IMR-90 (cell line): ENCODE measurements at regions not wholly inside any gene's neighbourhood (a gene's known extent, or its start where the extent isn't known, plus 50 kb on each side); places are given as distances from the start of the nearest gene placed in this dataset.

Source experiments
- ATAC-seq: fragments of 200-7000 bp; cut with Tn5 transposase; 2 replicates; pipeline ENCODE4 v1.9.1; 2020; ENCODE audit warnings: low read depth, mild to moderate bottlenecking, moderate library complexity
- BruUV-seq: library from RNA; stranded (reverse); fragments of 400-500 nt; replicated peaks from 2 replicates; lab custom pipeline; 2021; lab: Mats Ljungman, UMichigan
- CTCF ChIA-PET: fragments of 300-600 bp; formaldehyde crosslinking; extraction: SDS; loops from one replicate; lab custom pipeline; 2021; ENCODE audit warnings: antibody characterized with exemption; lab: Yijun Ruan, JAX
- POLR2A ChIA-PET: fragments of 300-600 bp; sonication (Branson Sonifier 250); formaldehyde crosslinking; loops from one replicate; lab custom pipeline; 2022; ENCODE audit warnings: antibody characterized with exemption; ENCODE audit not compliant: unreplicated experiment; lab: Charles Lee
- DNase-seq: peaks from one replicate; pipeline ENCODE4 v3.0.0; 2013
- H2AFZ ChIP-seq: replicated peaks from 2 replicates; pipeline ENCODE3; 2013; ENCODE audit warnings: low read length, mild to moderate bottlenecking; ENCODE audit not compliant: poor library complexity
- H2AK5ac ChIP-seq: 2 replicates; pipeline ENCODE4 v1.6.1; 2013; ENCODE audit warnings: low read depth, low read length, inconsistent platforms
- H2AK9ac ChIP-seq: replicated peaks from 2 replicates; pipeline ENCODE3; 2013; ENCODE audit warnings: mild to moderate bottlenecking, low read depth, low read length, moderate library complexity; ENCODE audit not compliant: poor library complexity
- H2BK120ac ChIP-seq: 2 replicates; pipeline ENCODE4 v1.6.1; 2013; ENCODE audit warnings: low read depth, low read length, inconsistent platforms
- H2BK15ac ChIP-seq: 3 replicates; pipeline ENCODE4 v1.6.1; 2013; ENCODE audit warnings: low read depth, low read length, inconsistent platforms
- H2BK20ac ChIP-seq: 2 replicates; pipeline ENCODE4 v1.6.1; 2013; ENCODE audit warnings: low read depth, mild to moderate bottlenecking, inconsistent platforms, low read length, moderate library complexity
- H2BK5ac ChIP-seq: 2 replicates; pipeline ENCODE4 v1.6.1; 2013; ENCODE audit warnings: mild to moderate bottlenecking, low read depth, low read length, inconsistent platforms; ENCODE audit not compliant: poor library complexity, severe bottlenecking
- H3K14ac ChIP-seq: replicated peaks from 2 replicates; pipeline ENCODE4 v1.6.1; 2013; ENCODE audit warnings: low read depth, low read length, inconsistent platforms
- H3K18ac ChIP-seq: 2 replicates; pipeline ENCODE4 v1.6.1; 2013; ENCODE audit warnings: low read depth, low read length, control low read depth
- H3K23ac ChIP-seq: 2 replicates; pipeline ENCODE4 v1.6.1; 2013; ENCODE audit warnings: low read depth, low read length, inconsistent platforms
- H3K27ac ChIP-seq: 2 replicates; pipeline ENCODE4 v1.5.1; 2013; ENCODE audit warnings: mild to moderate bottlenecking, control low read depth, low read length; ENCODE audit not compliant: insufficient read depth
- H3K27me3 ChIP-seq: 2 replicates; pipeline ENCODE4 v1.6.1; 2013; ENCODE audit warnings: low read length; ENCODE audit not compliant: control insufficient read depth, insufficient read depth
- H3K36me3 ChIP-seq: 2 replicates; pipeline ENCODE4 v1.6.1; 2013; ENCODE audit warnings: low read length, mixed read lengths; ENCODE audit not compliant: control insufficient read depth, insufficient read depth
- H3K4ac ChIP-seq: 2 replicates; pipeline ENCODE4 v1.6.1; 2013; ENCODE audit warnings: low read depth, low read length, inconsistent platforms
- H3K4me1 ChIP-seq: 2 replicates; pipeline ENCODE4 v1.6.1; 2013; ENCODE audit warnings: low read length, mixed read lengths; ENCODE audit not compliant: control insufficient read depth, insufficient read depth
- H3K4me2 ChIP-seq: 2 replicates; pipeline ENCODE4 v1.6.1; 2013; ENCODE audit warnings: low read depth, mild to moderate bottlenecking, control low read depth, low read length, moderate library complexity
- H3K4me3 ChIP-seq: 2 replicates; pipeline ENCODE4 v1.5.1; 2013; ENCODE audit warnings: low read depth, mild to moderate bottlenecking, control low read depth, low read length, moderate library complexity; ENCODE audit not compliant: insufficient read depth
- H3K56ac ChIP-seq: 2 replicates; pipeline ENCODE4 v1.6.1; 2013; ENCODE audit warnings: low read length, inconsistent platforms; ENCODE audit not compliant: insufficient read depth; ENCODE audit errors: extremely low read depth
- H3K79me1 ChIP-seq, 2 experiments: 2 replicates each; pipeline ENCODE4 v1.6.1; 2013; ENCODE audit warnings: low read length in 2 of 2, inconsistent platforms in 1 of 2, low read depth in 1 of 2
- H3K9ac ChIP-seq: 2 replicates; pipeline ENCODE4 v1.6.1; 2013; ENCODE audit warnings: low read depth, low read length, control low read depth
- H3K9me1 ChIP-seq: 2 replicates; pipeline ENCODE4 v1.6.1; 2013; ENCODE audit warnings: low read length, inconsistent platforms; ENCODE audit not compliant: insufficient read depth
- H3K9me3 ChIP-seq: 2 replicates; pipeline ENCODE4 v1.6.1; 2013; ENCODE audit warnings: low read length; ENCODE audit not compliant: control insufficient read depth, insufficient read depth
- H4K20me1 ChIP-seq: 2 replicates; pipeline ENCODE4 v1.6.1; 2013; ENCODE audit warnings: low read length, inconsistent platforms; ENCODE audit not compliant: insufficient read depth
- H4K5ac ChIP-seq: 2 replicates; pipeline ENCODE4 v1.6.1; 2013; ENCODE audit warnings: mild to moderate bottlenecking, low read depth, low read length, control low read depth
- H4K8ac ChIP-seq, 2 experiments: 2 replicates each; pipeline ENCODE4 v1.6.1; 2013; ENCODE audit warnings: low read depth in 2 of 2, low read length in 2 of 2, control low read depth in 1 of 2, inconsistent platforms in 1 of 2
- H4K91ac ChIP-seq: 2 replicates; pipeline ENCODE4 v1.6.1; 2013; ENCODE audit warnings: low read depth, low read length, inconsistent platforms; ENCODE audit not compliant: insufficient read depth
- RAD21 ChIP-seq: IDR thresholded peaks from 2 replicates; pipeline ENCODE4 v1.6.1; 2012; ENCODE audit warnings: low read length, improper control_type of control experiment
- RCOR1 ChIP-seq: IDR thresholded peaks from 2 replicates; pipeline ENCODE4 v1.6.1; 2012; ENCODE audit warnings: mild to moderate bottlenecking, low read length, improper control_type of control experiment; ENCODE audit not compliant: insufficient replicate concordance
- WGBS, 2 experiments: methylation state at CpG; one replicate each; pipeline versions ENCODE4 v1.1.5 to v1.1.7; 2013; ENCODE audit warnings: missing lambda C conversion rate in 2 of 2; ENCODE audit not compliant: insufficient read length in 1 of 2; ENCODE audit errors: extremely low coverage in 2 of 2; 5-methylcytosine and 5-hydroxymethylcytosine counted together
- dilution Hi-C: fragments of 300-500 bp; cut with HindIII; formaldehyde crosslinking; loops from one replicate; pipeline ENCODE4 v1.14.3; 2018; ENCODE audit warnings: low sequenced_read_pairs; ENCODE audit not compliant: unreplicated experiment
- in situ Hi-C: fragments of 300-500 bp; cut with MboI; formaldehyde crosslinking; loops from 3 replicates; pipeline ENCODE4 v1.14.3; 2019; ENCODE audit warnings: low sequenced_read_pairs, inconsistent platforms, mixed read lengths
- intact Hi-C: fragments of 100-400 bp; cut with micrococcal nuclease; formaldehyde crosslinking; loops from 2 replicates; pipeline ENCODE4 v1.10.0; 2022
- TF ChIP-seq, protein P1 (sequence below): fragments of 150-350 bp; IDR thresholded peaks from 2 replicates; pipeline ENCODE4 v1.6.1; 2017; ENCODE audit warnings: mild to moderate bottlenecking, antibody characterized with exemption, low read length, low read depth

DNA sequence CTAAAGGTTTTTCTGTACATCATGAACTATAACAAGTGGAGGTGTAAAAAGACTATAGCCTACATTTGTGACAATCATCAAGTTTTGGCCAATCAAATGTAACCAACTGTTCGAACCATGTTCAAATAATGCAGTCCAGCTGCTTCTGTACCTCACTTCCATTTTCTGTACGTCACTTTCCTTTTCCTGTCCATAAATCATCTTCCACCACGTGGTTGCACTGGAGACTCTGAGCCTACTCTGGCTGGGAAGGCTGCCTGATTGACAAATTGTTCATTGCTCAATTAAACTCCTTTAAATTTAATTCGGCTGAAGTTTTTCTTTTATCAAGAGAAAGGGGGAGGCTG lies 270.4 kb upstream of the JARID2 start:
- ATAC-seq (no peak), DNase-seq (peak; percentile 43)
- Histone ChIP-seq H3K56ac (no peak overlapping the region), H3K23ac (no peak overlapping the region), H3K14ac (no peak overlapping the region), H2BK15ac (no peak overlapping the region), H4K20me1 (no peaks in the 10 kb centered on the region), H2BK120ac (no peak overlapping the region), H2AK5ac (no peak overlapping the region), H3K4me3 (no peak overlapping the region), H2BK5ac (no peak overlapping the region), H2AK9ac (no peak overlapping the region), H3K9ac (no peak overlapping the region), H3K36me3 (no peaks in the 10 kb centered on the region), H3K27ac (no peak overlapping the region), H2BK20ac (no peak overlapping the region), H3K18ac (no peak overlapping the region), H4K5ac (no peak overlapping the region), H3K27me3 (no peaks in the 10 kb centered on the region), H3K9me3 (no peaks in the 10 kb centered on the region), H3K9me1 (no peaks in the 10 kb centered on the region), H3K4me1 (no peaks in the 10 kb centered on the region), H3K4ac (no peak overlapping the region), H3K4me2 (no peak overlapping the region), H4K91ac (no peak overlapping the region), H3K79me1 (no peaks in the 10 kb centered on the region), H2AFZ (no peak overlapping the region), H4K8ac (no peak overlapping the region)
- CTCF ChIA-PET: no interaction called here
- no TSS peak for BruUV-seq
- in situ Hi-C loops (no loop called here), intact Hi-C loops (no loop called here), dilution Hi-C loops (no loop called here)
- no peak for TF ChIP-seq RCOR1
- TF ChIP-seq RAD21: no peak
- TF ChIP-seq, protein P1, sequence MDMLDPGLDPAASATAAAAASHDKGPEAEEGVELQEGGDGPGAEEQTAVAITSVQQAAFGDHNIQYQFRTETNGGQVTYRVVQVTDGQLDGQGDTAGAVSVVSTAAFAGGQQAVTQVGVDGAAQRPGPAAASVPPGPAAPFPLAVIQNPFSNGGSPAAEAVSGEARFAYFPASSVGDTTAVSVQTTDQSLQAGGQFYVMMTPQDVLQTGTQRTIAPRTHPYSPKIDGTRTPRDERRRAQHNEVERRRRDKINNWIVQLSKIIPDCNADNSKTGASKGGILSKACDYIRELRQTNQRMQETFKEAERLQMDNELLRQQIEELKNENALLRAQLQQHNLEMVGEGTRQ: 0 out of 2 replicates have a peak, but pooled peaks have one; percentile 9
- no CpG with 5 or more reads among the region's 4 CpGs for WGBS, 2 experiments
- POLR2A ChIA-PET: no interaction called here
